ENCODE measurements at regions not wholly inside any gene's neighbourhood (a gene's known extent, or its start where the extent isn't known, plus 50 kb on each side); places are given as distances from the start of the nearest gene placed in this dataset.

GRCh38 chr1:237999426-238000052 lies 108.8 kb upstream of the ZP4 start:
- Mint-ChIP-seq H3K4me3 (no peak overlapping the region), H3K27ac (no peak overlapping the region), H3K27me3 (no peaks in the 10 kb centered on the region), H3K4me1 (no peaks in the 10 kb centered on the region), H3K9me3 (ENCODE audit: insufficient read depth) (peaks cover 2% of the 10 kb centered on the region)
- H2AFZ ChIP-seq (ENCODE audit: insufficient read depth, low read depth, low read length, poor library complexity, severe bottlenecking): no peak overlapping the region
- CTCF ChIA-PET: no interaction called here
- no peaks in the 10 kb centered on the region for H3K36me3 ChIP-seq (replicated peaks in 1 of 2; ENCODE audit: control extremely low read depth in 1 of 2, control insufficient read depth in 1 of 2, extremely low read depth in 1 of 2, insufficient read depth in 2 of 2, low read length in 1 of 2)
- H3K4me3 ChIP-seq (ENCODE audit: control extremely low read depth in 1 of 5, extremely low read depth in 1 of 5, insufficient read depth in 1 of 5, low read depth in 2 of 5, low read length in 4 of 5): no peak overlapping the region
- H3K9me3 ChIP-seq (ENCODE audit: control extremely low read depth in 1 of 3, control insufficient read depth in 2 of 3, insufficient read depth in 1 of 3, low read length in 2 of 3): no peaks in the 10 kb centered on the region
- DNase-seq (no peak), ATAC-seq (ENCODE audit: low read depth) (no peak)
- intact Hi-C loops (cut with micrococcal nuclease): no loop called here
- H3K27ac ChIP-seq (ENCODE audit: low read length in 2 of 2): no peak overlapping the region
- no peaks in the 10 kb centered on the region for H4K20me1 ChIP-seq (ENCODE audit: control insufficient read depth, insufficient read depth, low read length, poor library complexity, severe bottlenecking)
- H3K79me2 ChIP-seq (ENCODE audit: control insufficient read depth, insufficient read depth, low read length): no peaks in the 10 kb centered on the region
- no peak overlapping the region for H3K4me2 ChIP-seq (replicated peaks; ENCODE audit: low read depth, low read length, poor library complexity, severe bottlenecking)
- no peak overlapping the region for H3K9ac ChIP-seq (ENCODE audit: low read length)
- no peaks in the 10 kb centered on the region for H3K27me3 ChIP-seq (replicated peaks in 1 of 4; ENCODE audit: control extremely low read depth in 1 of 4, control insufficient read depth in 3 of 4, insufficient read depth in 4 of 4, low read length in 3 of 4)
- WGBS (ENCODE audit: insufficient coverage): no CpG with 5 or more reads among the region's 4 CpGs
- TF ChIP-seq CTCF (IDR thresholded peaks at IDR 0.05) (no peak), EZH2 (IDR thresholded peaks at IDR 0.05; ENCODE audit: borderline replicate concordance, insufficient read depth, low read depth, low read length, poor library complexity, severe bottlenecking) (no peak)
- H3K4me1 ChIP-seq (ENCODE audit: control insufficient read depth in 2 of 2, insufficient read depth in 2 of 2, low read length in 2 of 2): no peaks in the 10 kb centered on the region
- POLR2A ChIA-PET: no interaction called here

- H4K20me1 ChIP-seq (ENCODE audit: control insufficient read depth, insufficient read depth, low read length, poor library complexity, severe bottlenecking): no peaks in the 10 kb centered on the region
- Mint-ChIP-seq H3K9me3 (ENCODE audit: insufficient read depth) (no peaks in the 10 kb centered on the region), H3K27me3 (no peaks in the 10 kb centered on the region), H3K27ac (no peak overlapping the region), H3K4me3 (no peak overlapping the region), H3K4me1 (no peaks in the 10 kb centered on the region)
- no peak overlapping the region for H3K9ac ChIP-seq (ENCODE audit: low read length)
- no peak overlapping the region for H3K27ac ChIP-seq (ENCODE audit: low read length in 2 of 2)
- WGBS (ENCODE audit: insufficient coverage): 79% methylated on average over 2 of the region's 4 CpGs
- H2AFZ ChIP-seq (ENCODE audit: insufficient read depth, low read depth, low read length, poor library complexity, severe bottlenecking): no peak overlapping the region
- TF ChIP-seq EZH2 (IDR thresholded peaks at IDR 0.05; ENCODE audit: borderline replicate concordance, insufficient read depth, low read depth, low read length, poor library complexity, severe bottlenecking): no peak
- TF ChIP-seq CTCF (IDR thresholded peaks at IDR 0.05): no peak
- H3K27me3 ChIP-seq (replicated peaks in 1 of 4; ENCODE audit: control extremely low read depth in 1 of 4, control insufficient read depth in 3 of 4, insufficient read depth in 4 of 4, low read length in 3 of 4): no peaks in the 10 kb centered on the region
- intact Hi-C loops (cut with micrococcal nuclease): no loop called here
- no peaks in the 10 kb centered on the region for H3K4me1 ChIP-seq (ENCODE audit: control insufficient read depth in 2 of 2, insufficient read depth in 2 of 2, low read length in 2 of 2)
- ATAC-seq (ENCODE audit: low read depth) (no peak), DNase-seq (no peak)
- H3K4me3 ChIP-seq (ENCODE audit: control extremely low read depth in 1 of 5, extremely low read depth in 1 of 5, insufficient read depth in 1 of 5, low read depth in 2 of 5, low read length in 4 of 5): no peak overlapping the region
- CTCF ChIA-PET: no interaction called here
- no peak overlapping the region for H3K4me2 ChIP-seq (replicated peaks; ENCODE audit: low read depth, low read length, poor library complexity, severe bottlenecking)
- no peaks in the 10 kb centered on the region for H3K79me2 ChIP-seq (ENCODE audit: control insufficient read depth, insufficient read depth, low read length)
- no peaks in the 10 kb centered on the region for H3K36me3 ChIP-seq (replicated peaks in 1 of 2; ENCODE audit: control extremely low read depth in 1 of 2, control insufficient read depth in 1 of 2, extremely low read depth in 1 of 2, insufficient read depth in 2 of 2, low read length in 1 of 2)
- no peaks in the 10 kb centered on the region for H3K9me3 ChIP-seq (ENCODE audit: control extremely low read depth in 1 of 3, control insufficient read depth in 2 of 3, insufficient read depth in 1 of 3, low read length in 2 of 3)
- POLR2A ChIA-PET: no interaction called here
These were observed 107.9 kb upstream of the ZP4 start for GRCh38 chr1:237998581-237998980.

All from B cell (primary cell).